AG04450 (cell line): ENCODE measurements at regions not wholly inside any gene's neighbourhood (a gene's known extent, or its start where the extent isn't known, plus 50 kb on each side); places are given as distances from the start of the nearest gene placed in this dataset.

Source experiments
- CTCF ChIA-PET: fragments of 300-600, 350-600 bp; formaldehyde crosslinking; extraction: SDS; loops from one replicate; lab custom pipeline; 2022; ENCODE audit warnings: antibody characterized with exemption, inconsistent platforms; lab: Charles Lee
- POLR2A ChIA-PET: fragments of 350-600 bp; formaldehyde crosslinking; extraction: SDS; loops from one replicate; lab custom pipeline; 2021; ENCODE audit warnings: antibody characterized with exemption, inconsistent platforms; lab: Yijun Ruan, JAX
- DNase-seq: peaks from one replicate; pipeline ENCODE4 v3.0.0-alpha.2; 2011; ENCODE audit warnings: low read depth, low spot score
- H3K27ac ChIP-seq: one replicate; pipeline ENCODE4 v1.5.1; 2012; ENCODE audit warnings: low read depth, low read length, control low read depth
- H3K27me3 ChIP-seq: one replicate; pipeline ENCODE4 v1.6.0; 2012; ENCODE audit warnings: low read length; ENCODE audit not compliant: control insufficient read depth, insufficient read depth
- H3K4me3 ChIP-seq: 2 replicates; pipeline ENCODE4 v1.5.1; 2011; ENCODE audit warnings: mild to moderate bottlenecking, low read depth, low read length, control low read depth
- H3K9me3 ChIP-seq: 2 replicates; pipeline ENCODE4 v1.5.1; 2012; ENCODE audit warnings: low read length; ENCODE audit not compliant: control insufficient read depth, insufficient read depth
- CTCF ChIP-seq: IDR thresholded peaks from 2 replicates; pipeline ENCODE4 v1.5.1; 2011; ENCODE audit warnings: low read depth, low read length, control low read depth, inconsistent platforms

GRCh38 chr4:83758285-83758684, 222.4 kb downstream of the GPAT3 start:
- POLR2A ChIA-PET: no interaction called here
- H3K27ac ChIP-seq: no peak overlapping the region
- H3K27me3 ChIP-seq: no peaks in the 10 kb centered on the region
- no peak for TF ChIP-seq CTCF
- CTCF ChIA-PET: no interaction called here
- DNase-seq: no peak
- no peak overlapping the region for H3K4me3 ChIP-seq
- H3K9me3 ChIP-seq: no peaks in the 10 kb centered on the region

- CTCF ChIA-PET: interaction anchor here (1.2 kb wide), 2 partner anchors 12 to 14 kb away, joined by 3 to 5 read pairs; no protein-coding TSS in a partner anchor
- H3K4me3 ChIP-seq: no peak overlapping the region
- DNase-seq: no peak
- no peaks in the 10 kb centered on the region for H3K27me3 ChIP-seq
- H3K9me3 ChIP-seq: no peaks in the 10 kb centered on the region
- TF ChIP-seq CTCF: no peak
- POLR2A ChIA-PET: no interaction called here
- no peak overlapping the region for H3K27ac ChIP-seq
Measured at GRCh38 chr4:83757121-83757621, 221.3 kb downstream of the GPAT3 start.

- ChIA-PET POLR2A (no interaction called here), CTCF (interaction anchor here (0.6 kb wide), 2 partner anchors 108 to 230 kb away, joined by 4 to 5 read pairs; no protein-coding TSS in a partner anchor)
- no peak overlapping the region for H3K27ac ChIP-seq
- no peak overlapping the region for H3K4me3 ChIP-seq
- no peaks in the 10 kb centered on the region for H3K9me3 ChIP-seq
- no peaks in the 10 kb centered on the region for H3K27me3 ChIP-seq
- no peak for DNase-seq
- TF ChIP-seq CTCF: no peak; the same call in 1 of the 2 replicates
Measured at GRCh38 chr4:83753260-83753659, 217.4 kb downstream of the GPAT3 start.

GRCh38 chr4:83751336-83751949, 215.5 kb downstream of the GPAT3 start:
- POLR2A ChIA-PET: no interaction called here
- no peaks in the 10 kb centered on the region for H3K9me3 ChIP-seq
- no peak for TF ChIP-seq CTCF
- H3K27ac ChIP-seq: no peak overlapping the region
- CTCF ChIA-PET: no interaction called here
- H3K27me3 ChIP-seq: no peaks in the 10 kb centered on the region
- no peak overlapping the region for H3K4me3 ChIP-seq
- DNase-seq: no peak

- TF ChIP-seq CTCF: no peak
- POLR2A ChIA-PET: no interaction called here
Measured at GRCh38 chr4:83748711-83749110, 212.8 kb downstream of the GPAT3 start.

More at GRCh38 chr4:83748711-83749110, 212.8 kb downstream of the GPAT3 start:
- no peak for DNase-seq
- CTCF ChIA-PET: interaction anchor here (1.8 kb wide), 1 partner anchor 22 kb away, joined by 6 read pairs; no protein-coding TSS in a partner anchor
- no peak overlapping the region for H3K27ac ChIP-seq
- no peak overlapping the region for H3K4me3 ChIP-seq
- no peaks in the 10 kb centered on the region for H3K27me3 ChIP-seq
- H3K9me3 ChIP-seq: no peaks in the 10 kb centered on the region
